Testis (tissue), 2 donors: ENCODE measurements at regions not wholly inside any gene's neighbourhood (a gene's known extent, or its start where the extent isn't known, plus 50 kb on each side); places are given as distances from the start of the nearest gene placed in this dataset.

Experiments
- DNase-seq: peaks from one replicate; pipeline ENCODE4 v3.0.0-alpha.2; 2019
- H3K27ac ChIP-seq, 2 donors: fragments of 200-600 bp; sonication (generic); one replicate each; pipeline ENCODE4 v1.5.1; 2019
- H3K27me3 ChIP-seq: fragments of 200-600 bp; sonication (generic); one replicate; pipeline ENCODE4 v1.5.1; 2019
- H3K36me3 ChIP-seq: fragments of 200-600 bp; sonication (generic); one replicate; pipeline ENCODE4 v1.5.1; 2017; ENCODE audit warnings: low read depth; ENCODE audit errors: missing control alignments
- H3K4me1 ChIP-seq: fragments of 200-600 bp; sonication (generic); one replicate; pipeline ENCODE4 v1.5.1; 2019
- H3K4me3 ChIP-seq, 2 donors: fragments of 200-600 bp; sonication (generic); one replicate each; pipeline ENCODE4 v1.5.1; 2017 to 2019
- H3K9me3 ChIP-seq: fragments of 200-600 bp; sonication (generic); one replicate; pipeline ENCODE4 v1.5.1; 2017
- POLR2A ChIP-seq: fragments of 450-650 bp; IDR thresholded peaks from one replicate; pipeline ENCODE4 v1.6.1; 2017; ENCODE audit warnings: antibody characterized with exemption, mild to moderate bottlenecking, moderate library complexity
- WGBS, 2 donors: methylation state at CpG; one replicate each; pipeline ENCODE4 v1.1.5; 2018; 5-methylcytosine and 5-hydroxymethylcytosine counted together
- intact Hi-C: fragments of 100-400 bp; cut with DNase I; formaldehyde crosslinking; loops from one replicate; pipeline ENCODE4 v1.15.1; 2023; ENCODE audit warnings: low total_unique reads
- TF ChIP-seq, protein P1 (sequence below), 3 experiments: fragments of 450-650 bp in 2 of 3; fragments of 200-600 bp in 1 of 3; sonication (generic) in 1 of 3; IDR thresholded peaks; one replicate each; pipeline ENCODE4 v1.5.1; 2016 to 2019; ENCODE audit warnings: antibody characterized with exemption in 3 of 3, mild to moderate bottlenecking in 2 of 3, moderate library complexity in 1 of 3

DNA sequence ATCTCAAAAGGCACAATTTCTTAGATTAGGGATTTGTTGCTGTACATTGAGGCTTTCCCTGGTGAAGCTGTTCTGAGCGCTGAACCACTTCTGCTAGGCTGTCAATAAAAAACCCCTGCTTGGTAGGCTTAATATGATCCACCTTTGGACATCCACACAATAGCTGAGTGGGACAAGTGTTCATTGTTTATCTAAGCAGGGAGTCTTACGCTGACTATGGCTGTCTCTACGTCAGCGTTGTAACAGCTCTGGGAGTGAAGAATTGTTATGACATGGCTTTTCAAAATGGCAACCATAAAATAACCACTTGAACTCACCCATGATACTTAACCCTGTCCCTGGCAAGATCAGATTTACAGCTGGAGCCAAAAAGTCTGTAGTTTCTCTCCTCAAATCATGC lies 111.5 kb upstream of the SULT1C3 start:
- 52 to 69% methylated on average over 4 of the region's 4 CpGs for whole genome bisulfite sequencing, 2 donors
- Histone ChIP-seq H3K4me1 (no peaks in the 10 kb centered on the region), H3K36me3 (no peaks in the 10 kb centered on the region), H3K27ac (no peak overlapping the region), H3K4me3 (no peak overlapping the region), H3K27me3 (no peaks in the 10 kb centered on the region), H3K9me3 (no peaks in the 10 kb centered on the region)
- DNase-seq, result no peak
- TF ChIP-seq POLR2A, result no peak
- TF ChIP-seq, protein P1, sequence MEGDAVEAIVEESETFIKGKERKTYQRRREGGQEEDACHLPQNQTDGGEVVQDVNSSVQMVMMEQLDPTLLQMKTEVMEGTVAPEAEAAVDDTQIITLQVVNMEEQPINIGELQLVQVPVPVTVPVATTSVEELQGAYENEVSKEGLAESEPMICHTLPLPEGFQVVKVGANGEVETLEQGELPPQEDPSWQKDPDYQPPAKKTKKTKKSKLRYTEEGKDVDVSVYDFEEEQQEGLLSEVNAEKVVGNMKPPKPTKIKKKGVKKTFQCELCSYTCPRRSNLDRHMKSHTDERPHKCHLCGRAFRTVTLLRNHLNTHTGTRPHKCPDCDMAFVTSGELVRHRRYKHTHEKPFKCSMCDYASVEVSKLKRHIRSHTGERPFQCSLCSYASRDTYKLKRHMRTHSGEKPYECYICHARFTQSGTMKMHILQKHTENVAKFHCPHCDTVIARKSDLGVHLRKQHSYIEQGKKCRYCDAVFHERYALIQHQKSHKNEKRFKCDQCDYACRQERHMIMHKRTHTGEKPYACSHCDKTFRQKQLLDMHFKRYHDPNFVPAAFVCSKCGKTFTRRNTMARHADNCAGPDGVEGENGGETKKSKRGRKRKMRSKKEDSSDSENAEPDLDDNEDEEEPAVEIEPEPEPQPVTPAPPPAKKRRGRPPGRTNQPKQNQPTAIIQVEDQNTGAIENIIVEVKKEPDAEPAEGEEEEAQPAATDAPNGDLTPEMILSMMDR (IDR thresholded peaks at IDR 0.05), result no peak
- intact Hi-C loops, result no loop called here

DNA sequence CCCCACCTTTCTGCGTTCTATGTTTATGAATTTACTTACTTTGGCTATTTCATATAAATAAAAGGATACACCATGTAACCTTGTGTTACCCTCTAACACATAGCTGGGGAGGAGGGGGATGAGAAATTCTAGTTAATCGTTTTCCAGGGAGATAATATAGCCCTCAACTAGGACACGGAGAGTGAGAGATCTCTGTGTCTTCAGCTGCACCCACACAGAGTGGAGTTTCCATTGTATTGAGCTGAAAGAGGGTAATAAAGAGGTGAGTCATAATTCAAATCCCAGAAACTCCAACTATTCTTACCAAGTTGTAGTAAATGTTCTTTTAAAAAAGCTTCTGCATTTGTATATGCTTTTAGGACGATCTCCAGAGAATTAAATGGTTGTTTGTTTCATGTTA lies 110.1 kb upstream of the SULT1C3 start:
- no peaks in the 10 kb centered on the region for H3K4me1 ChIP-seq
- DNase-seq, result no peak
- WGBS, 2 donors, result 44 to 48% methylated on average over 4 of the region's 4 CpGs
- intact Hi-C loops, result no loop called here
- no peak overlapping the region for H3K27ac ChIP-seq
- TF ChIP-seq, protein P1 (IDR thresholded peaks at IDR 0.05), result no peak
- TF ChIP-seq POLR2A, result no peak
- H3K27me3 ChIP-seq, result no peaks in the 10 kb centered on the region
- H3K9me3 ChIP-seq, result no peaks in the 10 kb centered on the region
- H3K36me3 ChIP-seq, result no peaks in the 10 kb centered on the region
- H3K4me3 ChIP-seq, result no peak overlapping the region

DNA sequence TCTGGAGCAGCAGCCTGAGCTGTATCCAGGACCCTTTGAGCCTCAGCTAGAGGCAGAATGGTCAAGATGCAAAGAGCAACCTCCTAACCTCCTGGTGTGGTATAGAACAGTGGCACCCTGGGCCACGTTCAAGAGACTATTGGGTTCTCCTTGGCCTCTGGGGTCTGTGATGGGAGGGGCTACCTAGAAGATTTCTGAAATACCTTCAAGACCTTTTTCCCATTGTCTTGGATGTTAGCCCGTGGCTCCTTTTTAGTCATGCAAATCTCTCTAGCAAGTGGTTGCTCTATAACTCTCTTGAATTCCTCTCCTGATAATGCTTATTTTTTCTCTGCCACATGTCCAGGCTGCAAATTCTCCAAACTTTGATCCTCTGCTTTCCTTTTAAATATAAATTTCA lies 106.3 kb upstream of the SULT1C3 start:
- WGBS, 2 donors, result 78 to 91% methylated on average over 2 of the region's 2 CpGs
- no peak overlapping the region for H3K27ac ChIP-seq
- no peak overlapping the region for H3K4me3 ChIP-seq
- H3K27me3 ChIP-seq, result no peaks in the 10 kb centered on the region
- no peaks in the 10 kb centered on the region for H3K4me1 ChIP-seq
- DNase-seq, result no peak
- TF ChIP-seq, protein P1 (IDR thresholded peaks at IDR 0.05), result no peak
- TF ChIP-seq POLR2A, result no peak
- no peaks in the 10 kb centered on the region for H3K36me3 ChIP-seq
- intact Hi-C loops, result no loop called here
- H3K9me3 ChIP-seq, result no peaks in the 10 kb centered on the region

DNA sequence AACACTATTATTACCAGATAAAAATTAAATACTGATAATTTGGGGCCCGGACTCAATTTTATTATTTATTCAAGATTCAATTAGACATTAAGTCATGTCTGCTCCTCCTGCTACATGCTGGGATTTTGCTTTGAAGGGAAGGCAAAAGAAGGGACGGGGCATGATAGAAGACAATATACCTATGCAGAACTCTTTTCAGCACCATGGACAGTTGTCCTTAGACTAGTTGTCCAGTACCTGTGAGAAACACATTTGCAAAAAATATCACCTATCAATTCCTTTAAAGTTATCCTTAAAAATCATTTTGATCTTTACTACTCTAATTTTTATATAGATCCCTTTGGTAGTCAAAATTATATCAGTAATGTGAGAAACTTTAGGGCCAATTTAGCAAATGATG lies 100.2 kb upstream of the SULT1C3 start:
- TF ChIP-seq, protein P1 (IDR thresholded peaks at IDR 0.05), result no peak
- no peak for TF ChIP-seq POLR2A
- Histone ChIP-seq H3K4me1 (no peaks in the 10 kb centered on the region), H3K4me3 (no peak overlapping the region), H3K27me3 (no peaks in the 10 kb centered on the region), H3K9me3 (no peaks in the 10 kb centered on the region), H3K36me3 (no peaks in the 10 kb centered on the region), H3K27ac (no peak overlapping the region)
- 33 to 54% methylated on average over 2 of the region's 2 CpGs for WGBS, 2 donors
- no peak for DNase-seq
- intact Hi-C loops, result no loop called here

DNA sequence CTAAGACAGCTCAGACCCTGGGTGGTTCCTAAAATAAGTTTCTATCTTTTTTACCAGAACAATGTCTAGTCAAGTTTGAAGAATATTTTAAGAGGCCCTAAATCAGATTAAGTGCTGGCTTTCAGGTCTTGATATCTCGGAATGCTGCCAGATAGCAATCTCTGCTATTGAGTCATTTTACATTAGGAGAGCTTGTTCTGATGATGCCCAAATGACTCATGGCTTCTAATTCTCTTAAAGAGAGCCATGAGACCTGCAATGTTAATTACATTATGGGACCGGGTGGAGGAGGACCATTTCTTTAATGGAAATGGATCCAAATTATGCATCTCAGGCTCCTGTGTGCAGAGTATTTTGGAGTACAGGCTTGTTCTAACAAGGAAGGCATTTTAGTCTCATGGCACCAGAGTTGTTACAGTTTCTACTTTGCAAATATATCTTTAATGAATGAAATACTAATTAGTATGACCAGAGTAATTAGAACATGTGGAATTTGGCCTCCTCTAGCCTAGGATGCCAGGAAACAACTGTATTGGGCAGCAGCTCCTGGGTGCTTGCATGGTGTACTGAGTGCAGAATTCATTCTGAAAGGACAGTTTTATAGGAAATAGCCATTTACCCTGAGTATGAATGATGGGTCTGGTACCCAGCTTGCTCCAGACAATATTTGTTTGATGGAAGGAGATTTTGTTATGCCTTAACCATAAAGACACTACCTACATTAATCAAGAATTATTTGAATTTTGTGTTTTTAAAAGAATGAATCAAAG lies 94.0 kb upstream of the SULT1C3 start:
- 71 to 91% methylated on average over 2 of the region's 2 CpGs for WGBS, 2 donors
- Histone ChIP-seq H3K9me3 (no peaks in the 10 kb centered on the region), H3K4me1 (no peaks in the 10 kb centered on the region), H3K36me3 (no peaks in the 10 kb centered on the region), H3K27ac (no peak overlapping the region), H3K4me3 (no peak overlapping the region), H3K27me3 (no peaks in the 10 kb centered on the region)
- TF ChIP-seq, protein P1 (IDR thresholded peaks at IDR 0.05), result no peak
- intact Hi-C loops, result no loop called here
- DNase-seq, result no peak
